GM12891 (cell line): ENCODE measurements at regions not wholly inside any gene's neighbourhood (a gene's known extent, or its start where the extent isn't known, plus 50 kb on each side); places are given as distances from the start of the nearest gene placed in this dataset.

Source experiments
- DNase-seq: peaks from one replicate; pipeline ENCODE4 v3.0.0; 2011; ENCODE audit warnings: low spot score; ENCODE audit not compliant: insufficient read length
- FAIRE-seq: peaks from 2 replicates; lab custom pipeline; 2011; peaks lifted over from hg19 to GRCh38; lab: Jason Lieb, UNC
- PAX5 ChIP-seq: IDR thresholded peaks from 2 replicates; pipeline ENCODE4 v1.6.1; 2011; ENCODE audit warnings: low read length, moderate library complexity, mild to moderate bottlenecking; ENCODE audit not compliant: insufficient read depth, severe bottlenecking
- POLR2A ChIP-seq: IDR thresholded peaks from 2 replicates; pipeline ENCODE4 v1.6.1; 2011; ENCODE audit warnings: low read depth, low read length, control low read depth
- POLR2AphosphoS5 ChIP-seq: IDR thresholded peaks from 2 replicates; pipeline ENCODE4 v1.6.1; 2011; ENCODE audit warnings: low read depth, low read length, control low read depth
- POU2F2 ChIP-seq: IDR thresholded peaks from 2 replicates; pipeline ENCODE4 v1.6.1; 2011; ENCODE audit warnings: low read depth, mild to moderate bottlenecking, control low read depth, low read length, moderate library complexity
- SPI1 ChIP-seq: IDR thresholded peaks from 2 replicates; pipeline ENCODE4 v1.6.1; 2011; ENCODE audit warnings: low read depth, low read length, control low read depth
- TAF1 ChIP-seq: IDR thresholded peaks from 2 replicates; pipeline ENCODE4 v1.6.1; 2011; ENCODE audit warnings: low read depth, low read length, control low read depth

DNA sequence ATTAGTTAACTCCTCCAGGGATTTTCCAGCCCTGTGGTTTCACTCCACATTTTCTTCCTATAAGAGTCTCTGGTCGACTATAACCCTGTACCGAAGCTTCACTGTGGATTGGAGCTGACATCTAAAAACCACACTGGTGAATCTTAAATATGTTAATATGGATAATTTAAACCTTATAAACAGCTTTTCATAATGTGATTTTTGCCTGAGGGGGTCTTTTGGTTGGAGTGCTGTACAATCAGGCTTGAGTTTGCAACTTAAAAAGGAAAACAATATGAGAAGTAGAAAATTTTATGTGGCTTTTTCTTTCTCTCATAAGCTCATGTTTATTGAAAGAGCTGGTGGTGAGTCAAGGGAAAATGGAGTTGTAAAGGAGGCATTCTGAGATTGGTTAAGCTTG, 313.7 kb downstream of the VPS13C start:
- DNase-seq (no peak), FAIRE-seq (no peak)
- TF ChIP-seq POLR2A: no peak
- no peak for TF ChIP-seq POU2F2
- TF ChIP-seq PAX5: no peak
- TF ChIP-seq POLR2AphosphoS5: no peak
- TF ChIP-seq TAF1: no peak

DNA sequence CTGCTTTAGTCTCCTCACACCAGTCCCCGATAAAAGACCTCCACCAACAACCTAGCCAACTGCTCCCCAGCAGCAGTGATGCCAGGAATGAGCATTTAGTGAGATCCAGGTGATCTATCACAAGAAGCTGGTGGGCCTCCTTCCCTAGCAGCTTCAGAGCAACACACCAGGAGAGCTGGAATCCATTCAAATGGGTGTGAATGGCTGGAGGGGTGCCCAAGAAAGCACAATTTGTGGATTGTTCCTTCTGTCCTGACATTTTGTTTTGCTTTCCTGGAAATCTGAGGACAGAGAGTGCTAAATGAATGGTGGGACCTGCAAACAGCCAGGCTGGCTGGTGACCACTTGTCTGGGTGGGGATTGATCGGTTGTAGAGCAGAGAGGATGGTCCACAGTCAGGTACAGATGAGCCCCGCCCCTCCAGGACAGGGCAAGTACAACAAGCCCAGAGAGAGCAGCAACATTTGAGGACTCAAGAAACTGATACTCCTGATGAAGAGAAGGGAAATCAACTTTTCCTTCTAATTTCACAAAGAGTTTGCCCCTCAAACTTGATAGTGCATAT, 316.8 kb downstream of the VPS13C start:
- TF ChIP-seq TAF1: no peak
- no peak for TF ChIP-seq POLR2A
- no peak for TF ChIP-seq SPI1
- no peak for TF ChIP-seq POLR2AphosphoS5
- TF ChIP-seq PAX5: no peak
- no peak for TF ChIP-seq POU2F2
- no peak for FAIRE-seq
- no peak for DNase-seq

DNA sequence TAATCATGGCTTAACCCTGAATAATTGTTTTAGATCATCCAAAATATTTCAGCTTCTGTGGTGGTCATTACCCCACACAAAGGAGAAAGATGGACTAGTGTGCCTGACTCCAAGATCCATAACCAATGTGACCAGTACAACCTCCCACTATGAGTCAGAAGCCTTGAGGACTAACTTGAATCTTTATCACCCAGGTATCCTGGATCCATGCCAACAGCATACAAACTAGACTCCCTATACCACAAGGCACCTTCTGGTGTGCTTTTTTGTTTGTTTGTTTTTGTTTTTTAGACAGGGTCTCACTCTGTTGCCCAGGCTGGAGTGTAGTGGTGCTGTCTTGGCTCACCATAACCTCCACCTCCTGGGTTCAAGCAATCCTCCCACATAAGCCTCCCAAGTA, 317.7 kb downstream of the VPS13C start:
- TF ChIP-seq SPI1: no peak
- no peak for TF ChIP-seq TAF1
- TF ChIP-seq POLR2AphosphoS5: no peak
- TF ChIP-seq POLR2A: no peak
- no peak for TF ChIP-seq POU2F2
- no peak for TF ChIP-seq PAX5
- no peak for DNase-seq
- FAIRE-seq: no peak

DNA sequence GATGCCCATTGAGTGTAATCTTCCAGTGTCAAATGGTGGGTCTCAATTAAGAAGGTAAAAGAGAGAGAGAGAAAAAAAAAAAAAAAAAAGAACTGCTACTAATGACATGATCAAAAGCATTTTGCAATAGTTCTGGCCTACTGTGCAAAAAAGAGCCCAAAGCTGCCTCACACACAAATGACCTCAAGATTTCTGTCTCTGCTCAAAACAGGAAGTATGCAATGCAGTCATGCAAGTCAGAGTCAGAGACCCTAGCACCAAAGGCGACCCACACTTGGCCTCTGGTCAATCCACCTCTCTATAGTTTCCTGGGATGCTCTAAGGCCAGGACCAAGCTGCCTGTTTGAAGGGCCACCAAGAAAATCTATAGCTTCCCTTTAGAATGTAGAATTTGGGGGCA, 323.5 kb downstream of the VPS13C start:
- FAIRE-seq: no peak

DNA sequence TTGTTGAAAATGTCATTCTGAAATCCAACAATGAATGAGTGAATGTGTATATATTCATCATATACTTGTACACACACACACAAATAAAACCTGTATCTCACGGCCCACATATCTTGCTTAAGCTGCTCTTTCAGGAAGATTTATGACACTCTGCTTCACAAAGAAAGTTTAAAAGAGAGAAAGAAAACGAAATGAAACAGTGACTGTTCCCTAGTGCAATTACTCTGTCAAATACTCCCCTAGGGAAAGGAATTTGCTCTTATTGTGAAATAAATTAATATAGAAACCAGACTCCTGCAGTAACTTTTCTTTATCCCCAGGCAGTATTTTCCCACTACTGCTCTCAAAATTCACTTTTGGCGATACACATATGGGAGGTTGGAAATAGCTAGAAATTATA, 329.1 kb downstream of the VPS13C start:
- TF ChIP-seq SPI1 (no peak), PAX5 (no peak), POU2F2 (no peak), POLR2A (no peak), POLR2AphosphoS5 (no peak), TAF1 (no peak)
- DNase-seq (no peak), FAIRE-seq (no peak)

More for the DNA sequence above, 323.5 kb downstream of the VPS13C start:
- no peak for DNase-seq
- no peak for TF ChIP-seq POLR2A
- TF ChIP-seq POLR2AphosphoS5: no peak
- no peak for TF ChIP-seq PAX5

DNA sequence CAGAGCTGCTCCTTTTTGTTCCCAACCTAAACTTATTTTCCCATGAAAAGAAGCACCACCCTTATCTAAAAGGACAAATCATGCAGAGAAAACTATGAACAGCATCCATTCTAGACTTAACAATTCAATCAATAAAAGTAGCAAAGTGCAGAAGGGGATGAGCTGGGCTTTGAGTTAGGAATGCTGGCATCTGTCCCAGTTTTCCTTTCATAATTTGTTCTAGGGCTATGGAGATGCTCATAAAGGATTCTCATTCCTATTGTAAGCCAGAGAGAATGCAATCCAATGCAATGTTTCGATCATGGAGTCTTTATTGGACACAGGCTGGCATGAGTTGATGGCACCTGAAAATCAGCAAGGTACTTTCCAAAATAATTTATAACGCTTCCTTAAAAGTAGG, 330.6 kb downstream of the VPS13C start:
- FAIRE-seq: no peak
- TF ChIP-seq SPI1 (no peak), TAF1 (no peak), POLR2AphosphoS5 (no peak), POLR2A (no peak), PAX5 (no peak), POU2F2 (no peak)
- no peak for DNase-seq

DNA sequence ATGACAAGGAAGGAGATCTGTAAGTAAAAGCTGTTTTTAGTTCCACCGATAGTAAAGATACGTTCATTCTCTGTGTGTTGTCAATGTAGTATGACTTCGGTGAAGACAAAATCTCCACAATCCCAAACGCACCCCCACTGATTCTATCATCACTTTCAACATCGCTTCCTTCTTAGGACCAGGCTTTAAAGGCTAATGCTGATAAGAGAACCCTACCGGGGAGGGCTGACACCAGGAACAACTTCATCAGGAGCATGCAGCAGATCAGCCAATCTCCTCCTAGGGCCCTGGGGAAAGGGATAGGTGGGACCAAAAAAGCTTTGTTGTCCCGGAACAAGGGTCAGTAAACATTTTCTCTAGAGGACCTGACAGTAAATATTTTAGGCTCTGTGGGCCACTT, 334.1 kb downstream of the VPS13C start:
- DNase-seq: no peak
- TF ChIP-seq PAX5 (no peak), TAF1 (no peak), SPI1 (no peak), POLR2A (no peak), POLR2AphosphoS5 (no peak)
- FAIRE-seq: no peak

DNA sequence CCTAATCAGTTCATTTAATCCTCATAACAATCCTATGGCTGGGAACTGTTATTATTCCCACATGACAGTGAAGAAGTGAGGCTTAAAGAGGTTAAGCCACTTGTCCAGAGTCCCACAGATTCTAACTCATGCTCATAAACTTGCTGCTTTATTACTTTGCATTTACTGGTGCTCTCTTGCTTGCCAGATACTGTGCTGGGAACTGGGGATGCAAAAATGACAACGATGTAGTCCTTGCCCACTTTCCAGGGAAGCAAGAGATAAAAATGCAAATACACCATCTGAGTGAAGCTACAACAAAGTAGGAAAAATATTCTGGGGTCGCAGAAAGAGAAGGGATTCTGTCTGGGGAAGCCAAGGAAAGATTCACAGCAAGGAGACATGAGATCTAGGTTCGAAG, 335.0 kb downstream of the VPS13C start:
- DNase-seq (no peak), FAIRE-seq (no peak)
- TF ChIP-seq SPI1 (no peak), POU2F2 (no peak), POLR2A (no peak), POLR2AphosphoS5 (no peak), PAX5 (no peak), TAF1 (no peak)

DNA sequence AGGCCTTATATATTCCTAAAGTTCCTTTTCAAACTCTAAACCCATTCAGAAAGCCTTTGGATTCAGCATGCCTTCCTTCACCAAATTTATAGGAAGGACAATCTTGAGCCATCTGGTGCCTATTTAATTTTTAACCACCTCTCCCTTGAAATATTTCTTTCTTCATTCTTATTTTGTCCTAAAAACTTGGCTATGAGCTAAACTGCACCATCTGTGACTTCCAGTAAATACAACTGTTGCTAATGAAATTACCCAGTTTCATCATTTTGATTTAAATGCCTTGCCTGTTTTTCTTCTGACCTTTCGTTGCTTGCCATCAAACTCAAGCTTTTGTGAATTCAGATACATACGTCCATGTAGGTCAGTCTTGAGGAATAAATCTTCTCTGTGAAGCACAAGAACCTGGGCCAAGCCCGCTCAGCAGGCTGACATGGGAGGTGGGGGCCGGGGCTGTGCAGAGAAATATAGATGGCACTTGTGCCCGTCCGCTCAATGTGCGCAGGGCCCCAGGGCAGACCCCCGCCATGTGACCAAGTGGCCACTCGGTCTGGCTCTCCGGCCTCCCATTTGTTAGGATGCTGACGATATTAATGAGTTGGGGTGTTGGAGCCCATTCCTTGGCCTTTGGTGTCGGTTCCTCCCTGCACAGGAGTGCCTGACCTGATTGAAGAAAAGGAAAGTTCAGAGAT, 335.9 kb downstream of the VPS13C start:
- TF ChIP-seq PAX5 (no peak), SPI1 (no peak), POU2F2 (no peak), TAF1 (no peak), POLR2AphosphoS5 (no peak), POLR2A (no peak)
- no peak for DNase-seq
- no peak for FAIRE-seq
